Rectal smooth muscle tissue (tissue), 1 donor: ENCODE measurements at regions not wholly inside any gene's neighbourhood (a gene's known extent, or its start where the extent isn't known, plus 50 kb on each side); places are given as distances from the start of the nearest gene placed in this dataset.
"Not testable (repeated sequence)": the region's sequence is repeated elsewhere in the genome, so short reads cannot be mapped to it uniquely, and the experiment has no call there.

Source experiments
- H3K27ac ChIP-seq: one replicate; pipeline ENCODE4 v1.7.0; 2013; ENCODE audit warnings: low read depth, low read length, inconsistent platforms
- H3K27me3 ChIP-seq: one replicate; pipeline ENCODE4 v1.7.0; 2013; ENCODE audit warnings: low read length; ENCODE audit not compliant: control insufficient read depth, insufficient read depth
- H3K36me3 ChIP-seq: one replicate; pipeline ENCODE4 v1.7.0; 2013; ENCODE audit warnings: low read length; ENCODE audit not compliant: control insufficient read depth, insufficient read depth
- H3K4me1 ChIP-seq: one replicate; pipeline ENCODE4 v1.7.0; 2013; ENCODE audit warnings: low read length; ENCODE audit not compliant: control insufficient read depth, insufficient read depth
- H3K4me3 ChIP-seq: one replicate; pipeline ENCODE4 v1.7.0; 2013; ENCODE audit warnings: low read length
- H3K9ac ChIP-seq: one replicate; pipeline ENCODE4 v1.7.0; 2013; ENCODE audit warnings: low read length

GRCh38 chr10:21130108-21130507 is 233.0 kb upstream of the NEBL start:
- no peak overlapping the region for H3K27ac ChIP-seq
- H3K4me3 ChIP-seq = no peak overlapping the region
- H3K27me3 ChIP-seq = no peaks in the 10 kb centered on the region
- H3K4me1 ChIP-seq = no peaks in the 10 kb centered on the region
- H3K9ac ChIP-seq = no peak overlapping the region
- H3K36me3 ChIP-seq = no peaks in the 10 kb centered on the region

GRCh38 chr10:21125471-21126228 is 228.5 kb upstream of the NEBL start:
- Histone ChIP-seq H3K4me3 (no peak overlapping the region), H3K36me3 (no peaks in the 10 kb centered on the region), H3K27me3 (no peaks in the 10 kb centered on the region), H3K9ac (no peak overlapping the region), H3K27ac (no peak overlapping the region), H3K4me1 (no peaks in the 10 kb centered on the region)

GRCh38 chr10:21122907-21123306 is 225.8 kb upstream of the NEBL start:
- Histone ChIP-seq H3K9ac (no peak overlapping the region), H3K27ac (no peak overlapping the region), H3K4me3 (no peak overlapping the region), H3K27me3 (no peaks in the 10 kb centered on the region), H3K4me1 (no peaks in the 10 kb centered on the region), H3K36me3 (no peaks in the 10 kb centered on the region)

GRCh38 chr10:21121822-21122221 is 224.7 kb upstream of the NEBL start:
- H3K4me3 ChIP-seq, H3K9ac ChIP-seq, H3K27ac ChIP-seq, H3K36me3 ChIP-seq, H3K4me1 ChIP-seq, H3K27me3 ChIP-seq: not testable (repeated sequence)

- no peaks in the 10 kb centered on the region for H3K36me3 ChIP-seq
- H3K9ac ChIP-seq = no peak overlapping the region
- no peaks in the 10 kb centered on the region for H3K27me3 ChIP-seq
- no peak overlapping the region for H3K4me3 ChIP-seq
- H3K4me1 ChIP-seq = no peaks in the 10 kb centered on the region
- no peak overlapping the region for H3K27ac ChIP-seq
These were observed 217.6 kb upstream of the NEBL start for GRCh38 chr10:21114683-21115082.

GRCh38 chr10:21110358-21110757 is 213.2 kb upstream of the NEBL start:
- no peak overlapping the region for H3K4me3 ChIP-seq
- no peak overlapping the region for H3K27ac ChIP-seq
- no peak overlapping the region for H3K9ac ChIP-seq
- H3K4me1 ChIP-seq = no peaks in the 10 kb centered on the region
- no peaks in the 10 kb centered on the region for H3K27me3 ChIP-seq
- H3K36me3 ChIP-seq = no peaks in the 10 kb centered on the region

- not testable (repeated sequence) for H3K27me3 ChIP-seq, H3K27ac ChIP-seq, H3K4me1 ChIP-seq
These were observed 209.8 kb upstream of the NEBL start for GRCh38 chr10:21106931-21107330.

GRCh38 chr10:21105331-21105730 is 208.2 kb upstream of the NEBL start:
- not testable (repeated sequence) for H3K4me1 ChIP-seq, H3K27me3 ChIP-seq, H3K4me3 ChIP-seq, H3K27ac ChIP-seq, H3K9ac ChIP-seq, H3K36me3 ChIP-seq

More at GRCh38 chr10:21106931-21107330, 209.8 kb upstream of the NEBL start:
- H3K9ac ChIP-seq, H3K36me3 ChIP-seq, H3K4me3 ChIP-seq: not testable (repeated sequence)

- Histone ChIP-seq H3K27me3 (no peaks in the 10 kb centered on the region), H3K4me3 (no peak overlapping the region), H3K9ac (no peak overlapping the region), H3K36me3 (no peaks in the 10 kb centered on the region), H3K27ac (no peak overlapping the region), H3K4me1 (no peaks in the 10 kb centered on the region)
These were observed 203.9 kb upstream of the NEBL start for GRCh38 chr10:21100871-21101514.

- H3K27me3 ChIP-seq = no peaks in the 10 kb centered on the region
- no peak overlapping the region for H3K4me3 ChIP-seq
- H3K27ac ChIP-seq = no peak overlapping the region
- H3K36me3 ChIP-seq = no peaks in the 10 kb centered on the region
- no peak overlapping the region for H3K9ac ChIP-seq
- no peaks in the 10 kb centered on the region for H3K4me1 ChIP-seq
These were observed 203.1 kb upstream of the NEBL start for GRCh38 chr10:21100190-21100589.

- no peak overlapping the region for H3K27ac ChIP-seq
- no peak overlapping the region for H3K4me3 ChIP-seq
- no peak overlapping the region for H3K9ac ChIP-seq
- H3K27me3 ChIP-seq = no peaks in the 10 kb centered on the region
- no peaks in the 10 kb centered on the region for H3K4me1 ChIP-seq
- H3K36me3 ChIP-seq = no peaks in the 10 kb centered on the region
These were observed 202.4 kb upstream of the NEBL start for GRCh38 chr10:21099291-21100062.

GRCh38 chr10:21097926-21098355 is 200.8 kb upstream of the NEBL start:
- no peak overlapping the region for H3K27ac ChIP-seq
- H3K4me1 ChIP-seq = no peaks in the 10 kb centered on the region

More at GRCh38 chr10:21097926-21098355, 200.8 kb upstream of the NEBL start:
- Histone ChIP-seq H3K9ac (no peak overlapping the region), H3K27me3 (no peaks in the 10 kb centered on the region), H3K36me3 (no peaks in the 10 kb centered on the region), H3K4me3 (no peak overlapping the region)
